ENCODE measurements at regions not wholly inside any gene's neighbourhood (a gene's known extent, or its start where the extent isn't known, plus 50 kb on each side); places are given as distances from the start of the nearest gene placed in this dataset.
"Not testable (repeated sequence)": the region's sequence is repeated elsewhere in the genome, so short reads cannot be mapped to it uniquely, and the experiment has no call there.

- DNase-seq: no peak
These were observed 190.7 kb downstream of the C7orf25 start for GRCh38 chr7:42720991-42721796.

- DNase-seq: no peak
These were observed 191.9 kb downstream of the C7orf25 start for GRCh38 chr7:42720012-42720411.

- DNase-seq: not testable (repeated sequence)
These were observed 193.4 kb downstream of the C7orf25 start for GRCh38 chr7:42718466-42718865.

- DNase-seq: no peak
These were observed 197.5 kb downstream of the C7orf25 start for GRCh38 chr7:42714356-42714755.

- DNase-seq: no peak
These were observed 202.6 kb downstream of the C7orf25 start for GRCh38 chr7:42709284-42709683.

- no peak for DNase-seq
These were observed 207.2 kb downstream of the C7orf25 start for GRCh38 chr7:42704710-42705109.

GRCh38 chr7:42702647-42703046, 209.2 kb downstream of the C7orf25 start:
- DNase-seq: no peak

- DNase-seq: no peak
These were observed 211.2 kb downstream of the C7orf25 start for GRCh38 chr7:42700406-42701327.

GRCh38 chr7:42699380-42700178, 212.3 kb downstream of the C7orf25 start:
- DNase-seq: no peak

- no peak for DNase-seq
These were observed 213.1 kb downstream of the C7orf25 start for GRCh38 chr7:42698600-42699374.

GRCh38 chr7:42694894-42695507, 216.9 kb downstream of the C7orf25 start:
- DNase-seq: no peak

GRCh38 chr7:42693722-42694121, 218.1 kb downstream of the C7orf25 start:
- DNase-seq: no peak

GRCh38 chr7:42692621-42693020, 219.2 kb downstream of the C7orf25 start:
- DNase-seq: no peak

- DNase-seq: no peak
These were observed 220.9 kb downstream of the C7orf25 start for GRCh38 chr7:42690794-42691639.

- DNase-seq: no peak
These were observed 222.2 kb downstream of the C7orf25 start for GRCh38 chr7:42689626-42690025.

GRCh38 chr7:42688056-42688371, 223.9 kb downstream of the C7orf25 start:
- no peak for DNase-seq

GRCh38 chr7:42687211-42688055, 224.4 kb downstream of the C7orf25 start:
- no peak for DNase-seq

- no peak for DNase-seq
These were observed 225.2 kb downstream of the C7orf25 start for GRCh38 chr7:42686594-42687156.

- no peak for DNase-seq
These were observed 226.0 kb downstream of the C7orf25 start for GRCh38 chr7:42685911-42686310.
